SK-N-SH treated with all-trans-retinoic acid at 6 μM for 48 hours (cell line): ENCODE measurements at regions not wholly inside any gene's neighbourhood (a gene's known extent, or its start where the extent isn't known, plus 50 kb on each side); places are given as distances from the start of the nearest gene placed in this dataset.

Experiments
- ATAC-seq: fragments of 200-7000 bp; cut with Tn5 transposase; 3 replicates; pipeline ENCODE4 v1.9.1; 2020; ENCODE audit warnings: mild to moderate bottlenecking, moderate library complexity
- ARNTL ChIP-seq: fragments of 450-650 bp; formaldehyde crosslinking; IDR thresholded peaks from 2 replicates; pipeline ENCODE4 v1.5.0; 2020; ENCODE audit warnings: low read depth, mild to moderate bottlenecking, moderate library complexity, borderline replicate concordance
- CREB5 ChIP-seq: fragments of 250-450 bp; sonication (Bioruptor Pico); IDR thresholded peaks from 2 replicates; pipeline ENCODE4 v1.5.1; 2020; ENCODE audit warnings: low read depth, mild to moderate bottlenecking, moderate library complexity
- CSRNP3 ChIP-seq: fragments of 250-450 bp; sonication (Bioruptor Pico); IDR thresholded peaks from 2 replicates; pipeline ENCODE4 v1.5.1; 2021; ENCODE audit warnings: mild to moderate bottlenecking, moderate library complexity
- ESRRG ChIP-seq: fragments of 250-450 bp; sonication (Bioruptor Pico); IDR thresholded peaks from 2 replicates; pipeline ENCODE4 v1.6.1; 2021; ENCODE audit warnings: mild to moderate bottlenecking
- GLIS3 ChIP-seq: fragments of 250-450 bp; sonication (Bioruptor Pico); IDR thresholded peaks from 2 replicates; pipeline ENCODE4 v1.5.0; 2020; ENCODE audit warnings: mild to moderate bottlenecking, moderate library complexity
- ISL1 ChIP-seq: fragments of 250-450 bp; sonication (Bioruptor Pico); IDR thresholded peaks from 2 replicates; pipeline ENCODE4 v2.1.2; 2022; ENCODE audit warnings: mild to moderate bottlenecking, moderate library complexity
- OSR1 ChIP-seq: fragments of 250-450 bp; sonication (Bioruptor Pico); IDR thresholded peaks from 2 replicates; pipeline ENCODE4 v1.8.0; 2022; ENCODE audit warnings: moderate library complexity, mild to moderate bottlenecking, inconsistent platforms
- PATZ1 ChIP-seq: fragments of 250-450 bp; sonication (Bioruptor Pico); IDR thresholded peaks from 2 replicates; pipeline ENCODE4 v1.8.0; 2020; ENCODE audit warnings: mild to moderate bottlenecking, moderate library complexity, borderline replicate concordance
- POU6F1 ChIP-seq: fragments of 250-450 bp; sonication (Bioruptor Pico); IDR thresholded peaks from 2 replicates; pipeline ENCODE4 v1.8.0; 2021; ENCODE audit warnings: low read depth, mild to moderate bottlenecking, moderate library complexity, borderline replicate concordance
- PPARA ChIP-seq: fragments of 250-450 bp; sonication (Bioruptor Pico); IDR thresholded peaks from 2 replicates; pipeline ENCODE4 v1.5.0; 2020; ENCODE audit warnings: mild to moderate bottlenecking, borderline replicate concordance
- RARB ChIP-seq: fragments of 250-450 bp; sonication (Bioruptor Pico); IDR thresholded peaks from 2 replicates; pipeline ENCODE4 v1.8.0; 2021; ENCODE audit warnings: mild to moderate bottlenecking, moderate library complexity
- SNAI2 ChIP-seq: fragments of 250-450 bp; sonication (Bioruptor Pico); IDR thresholded peaks from 2 replicates; pipeline ENCODE4 v1.5.0; 2020; ENCODE audit warnings: mild to moderate bottlenecking, moderate library complexity
- TOX ChIP-seq: fragments of 250-450 bp; sonication (Bioruptor Pico); IDR thresholded peaks from 2 replicates; pipeline ENCODE4 v1.8.0; 2021; ENCODE audit warnings: mild to moderate bottlenecking, moderate library complexity, borderline replicate concordance
- ZFP3 ChIP-seq: fragments of 250-450 bp; sonication (Bioruptor Pico); IDR thresholded peaks from 2 replicates; pipeline ENCODE4 v1.5.0; 2020; ENCODE audit warnings: mild to moderate bottlenecking, moderate library complexity
- ZNF565 ChIP-seq: fragments of 450-650 bp; formaldehyde crosslinking; conservative IDR thresholded peaks from 2 replicates; pipeline ENCODE4 v1.5.0; 2020; ENCODE audit warnings: low read depth, mild to moderate bottlenecking, moderate library complexity
- ZNF8 ChIP-seq: fragments of 450-650 bp; formaldehyde crosslinking; IDR thresholded peaks from 2 replicates; pipeline ENCODE4 v1.5.0; 2020; ENCODE audit warnings: mild to moderate bottlenecking, moderate library complexity

- TF ChIP-seq OSR1 (CRISPR knock-in tag) = no peak
Measured at GRCh38 chr12:105921872-105922669, 216.7 kb downstream of the NUAK1 start (continued).

- TF ChIP-seq ISL1 (CRISPR knock-in tag) (peak; percentile 79), GLIS3 (CRISPR knock-in tag) (no peak)
- peak; percentile 95 for ATAC-seq
Measured at GRCh38 chr12:105922670-105923102, 216.1 kb downstream of the NUAK1 start.

GRCh38 chr12:105924526-105925208, 214.1 kb downstream of the NUAK1 start:
- TF ChIP-seq SNAI2 (CRISPR knock-in tag) (no peak), CREB5 (CRISPR knock-in tag) (no peak), CSRNP3 (CRISPR knock-in tag) (no peak), OSR1 (CRISPR knock-in tag) (no peak), ARNTL (CRISPR knock-in tag) (no peak), PATZ1 (CRISPR knock-in tag) (no peak), POU6F1 (CRISPR knock-in tag) (no peak), ZFP3 (CRISPR knock-in tag) (no peak), ESRRG (CRISPR knock-in tag) (no peak), PPARA (CRISPR knock-in tag) (no peak)

GRCh38 chr12:105927564-105927963, 211.2 kb downstream of the NUAK1 start:
- ATAC-seq = no peak
- no peak for TF ChIP-seq TOX (CRISPR knock-in tag)
- TF ChIP-seq CSRNP3 (CRISPR knock-in tag) = no peak
- TF ChIP-seq ZNF565 (CRISPR knock-in tag) = no peak
- no peak for TF ChIP-seq CREB5 (CRISPR knock-in tag)
- TF ChIP-seq SNAI2 (CRISPR knock-in tag) = no peak
- no peak for TF ChIP-seq ZNF8 (CRISPR knock-in tag)
- TF ChIP-seq ISL1 (CRISPR knock-in tag) = no peak
- TF ChIP-seq POU6F1 (CRISPR knock-in tag) = no peak
- no peak for TF ChIP-seq ESRRG (CRISPR knock-in tag)
- TF ChIP-seq RARB (CRISPR knock-in tag) = no peak
- TF ChIP-seq OSR1 (CRISPR knock-in tag) = no peak
- TF ChIP-seq ARNTL (CRISPR knock-in tag) = no peak
- TF ChIP-seq PPARA (CRISPR knock-in tag) = no peak
- no peak for TF ChIP-seq ZFP3 (CRISPR knock-in tag)
- no peak for TF ChIP-seq PATZ1 (CRISPR knock-in tag)

More at GRCh38 chr12:105924526-105925208, 214.1 kb downstream of the NUAK1 start:
- ATAC-seq = no peak
